Ramos (cell line): ENCODE measurements at regions not wholly inside any gene's neighbourhood (a gene's known extent, or its start where the extent isn't known, plus 50 kb on each side); places are given as distances from the start of the nearest gene placed in this dataset.

ENCODE experiments used
- in situ Hi-C: fragments of 300-500 bp; cut with MboI; formaldehyde crosslinking; loops from one replicate; pipeline ENCODE4 v1.14.3; 2022; ENCODE audit warnings: low sequenced_read_pairs; ENCODE audit not compliant: unreplicated experiment

- in situ Hi-C loops, result no loop called here
Measured at GRCh38 chrX:45309801-45310200, 109.1 kb upstream of the DIPK2B start.

- in situ Hi-C loops, result no loop called here
Measured at GRCh38 chrX:45309096-45309495, 108.4 kb upstream of the DIPK2B start.

GRCh38 chrX:45306794-45307193 lies 106.1 kb upstream of the DIPK2B start:
- in situ Hi-C loops, result no loop called here

- in situ Hi-C loops, result no loop called here
Measured at GRCh38 chrX:45300638-45301037, 100.0 kb upstream of the DIPK2B start.

- in situ Hi-C loops, result no loop called here
Measured at GRCh38 chrX:45295259-45295986, 94.7 kb upstream of the DIPK2B start.

GRCh38 chrX:45274576-45274975 lies 73.9 kb upstream of the DIPK2B start:
- in situ Hi-C loops, result no loop called here

GRCh38 chrX:45267007-45267406 lies 66.3 kb upstream of the DIPK2B start:
- in situ Hi-C loops, result no loop called here

- in situ Hi-C loops, result no loop called here
Measured at GRCh38 chrX:45266456-45266855, 65.8 kb upstream of the DIPK2B start.

GRCh38 chrX:45264865-45265264 lies 64.2 kb upstream of the DIPK2B start:
- in situ Hi-C loops, result no loop called here

GRCh38 chrX:45261471-45261870 lies 60.8 kb upstream of the DIPK2B start:
- in situ Hi-C loops, result no loop called here

GRCh38 chrX:45261005-45261404 lies 60.3 kb upstream of the DIPK2B start:
- in situ Hi-C loops, result no loop called here

GRCh38 chrX:45258731-45259402 lies 58.2 kb upstream of the DIPK2B start:
- in situ Hi-C loops, result no loop called here
